ENCODE measurements at regions not wholly inside any gene's neighbourhood (a gene's known extent, or its start where the extent isn't known, plus 50 kb on each side); places are given as distances from the start of the nearest gene placed in this dataset.

GRCh38 chr5:143513720-143514119 lies 110.2 kb upstream of the NR3C1 start:
- Histone ChIP-seq H3K27me3 (no peaks in the 10 kb centered on the region), H3K9me3 (no peaks in the 10 kb centered on the region), H3K4me3 (no peak overlapping the region), H3K4me1 (no peaks in the 10 kb centered on the region), H3K36me3 (ENCODE audit: low read depth, missing control alignments) (no peaks in the 10 kb centered on the region), H3K27ac (no peak overlapping the region)
- no peak for TF ChIP-seq CTCF (IDR thresholded peaks at IDR 0.05)
- 90 to 93% methylated on average over 2 of the region's 2 CpGs for WGBS, 2 donors
- no peak for DNase-seq
- intact Hi-C loops (cut with DNase I; ENCODE audit: low total_unique reads): no loop called here

GRCh38 chr5:143511736-143512135 lies 108.2 kb upstream of the NR3C1 start:
- Histone ChIP-seq H3K9me3 (no peaks in the 10 kb centered on the region), H3K4me3 (no peak overlapping the region), H3K4me1 (no peaks in the 10 kb centered on the region), H3K27me3 (no peaks in the 10 kb centered on the region), H3K27ac (no peak overlapping the region), H3K36me3 (ENCODE audit: low read depth, missing control alignments) (no peaks in the 10 kb centered on the region)
- intact Hi-C loops (cut with DNase I; ENCODE audit: low total_unique reads): no loop called here
- DNase-seq: no peak
- TF ChIP-seq POLR2A (IDR thresholded peaks at IDR 0.05) (no peak), CTCF (IDR thresholded peaks at IDR 0.05) (no peak)

- no peak overlapping the region for H3K27ac ChIP-seq
- H3K27me3 ChIP-seq: no peaks in the 10 kb centered on the region
- no peaks in the 10 kb centered on the region for H3K9me3 ChIP-seq
- intact Hi-C loops (cut with DNase I; ENCODE audit: low total_unique reads): no loop called here
- WGBS, 2 donors: 90% methylated on average over 3 of the region's 3 CpGs
- no peak overlapping the region for H3K4me3 ChIP-seq
- H3K4me1 ChIP-seq: no peaks in the 10 kb centered on the region
- no peak for DNase-seq
- H3K36me3 ChIP-seq (ENCODE audit: low read depth, missing control alignments): no peaks in the 10 kb centered on the region
- TF ChIP-seq POLR2A (IDR thresholded peaks at IDR 0.05) (no peak), CTCF (IDR thresholded peaks at IDR 0.05) (no peak)
These were observed 106.3 kb upstream of the NR3C1 start for GRCh38 chr5:143509758-143510221.

GRCh38 chr5:143506836-143507552 lies 103.5 kb upstream of the NR3C1 start:
- no peak for DNase-seq
- Histone ChIP-seq H3K27ac (no peak overlapping the region), H3K4me3 (no peak overlapping the region), H3K36me3 (ENCODE audit: low read depth, missing control alignments) (no peaks in the 10 kb centered on the region), H3K27me3 (no peaks in the 10 kb centered on the region), H3K4me1 (no peaks in the 10 kb centered on the region), H3K9me3 (no peaks in the 10 kb centered on the region)
- TF ChIP-seq CTCF (IDR thresholded peaks at IDR 0.05) (no peak), POLR2A (IDR thresholded peaks at IDR 0.05) (no peak)
- intact Hi-C loops (cut with DNase I; ENCODE audit: low total_unique reads): no loop called here
- WGBS, 2 donors: 52 to 65% methylated on average over 1 of the region's 1 CpG

GRCh38 chr5:143505934-143506333 lies 102.4 kb upstream of the NR3C1 start:
- Histone ChIP-seq H3K9me3 (no peaks in the 10 kb centered on the region), H3K27me3 (no peaks in the 10 kb centered on the region), H3K4me1 (no peaks in the 10 kb centered on the region), H3K4me3 (no peak overlapping the region), H3K27ac (no peak overlapping the region), H3K36me3 (ENCODE audit: low read depth, missing control alignments) (no peaks in the 10 kb centered on the region)
- intact Hi-C loops (cut with DNase I; ENCODE audit: low total_unique reads): no loop called here
- WGBS, 2 donors: 89 to 97% methylated on average over 1 of the region's 1 CpG
- DNase-seq: no peak
- no peak for TF ChIP-seq CTCF (IDR thresholded peaks at IDR 0.05)
- TF ChIP-seq POLR2A (IDR thresholded peaks at IDR 0.05): no peak
